Activated CD8-positive, alpha-beta memory T cell treated with anti-CD3 and anti-CD28 coated beads for 36 hours (primary cell): ENCODE measurements at regions not wholly inside any gene's neighbourhood (a gene's known extent, or its start where the extent isn't known, plus 50 kb on each side); places are given as distances from the start of the nearest gene placed in this dataset.

Experiments used
- CTCF ChIA-PET: fragments of 350-600 bp; sonication (Branson Sonifier 250); formaldehyde crosslinking; loops from one replicate; lab custom pipeline; 2021; ENCODE audit warnings: antibody characterized with exemption; lab: Charles Lee
- POLR2A ChIA-PET: fragments of 350-600 bp; sonication (Branson Sonifier 250); formaldehyde crosslinking; loops from one replicate; lab custom pipeline; 2021; ENCODE audit warnings: antibody characterized with exemption; lab: Charles Lee

GRCh38 chr5:167995844-167996425 lies 295.5 kb upstream of the WWC1 start:
- POLR2A ChIA-PET: no interaction called here
- CTCF ChIA-PET: no interaction called here

GRCh38 chr5:167998148-167998767 lies 293.2 kb upstream of the WWC1 start:
- ChIA-PET POLR2A (no interaction called here), CTCF (no interaction called here)

GRCh38 chr5:167999182-167999581 lies 292.3 kb upstream of the WWC1 start:
- POLR2A ChIA-PET: no interaction called here
- CTCF ChIA-PET: no interaction called here

- CTCF ChIA-PET: no interaction called here
- POLR2A ChIA-PET: no interaction called here
Observed at GRCh38 chr5:168001318-168001717, 290.1 kb upstream of the WWC1 start.

GRCh38 chr5:168002116-168002515 lies 289.3 kb upstream of the WWC1 start:
- ChIA-PET CTCF (no interaction called here), POLR2A (no interaction called here)

GRCh38 chr5:168005093-168005492 lies 286.4 kb upstream of the WWC1 start:
- ChIA-PET POLR2A (no interaction called here), CTCF (no interaction called here)

- CTCF ChIA-PET: no interaction called here
- POLR2A ChIA-PET: no interaction called here
Observed at GRCh38 chr5:168005936-168006335, 285.5 kb upstream of the WWC1 start.

GRCh38 chr5:168006456-168007130 lies 284.9 kb upstream of the WWC1 start:
- ChIA-PET CTCF (no interaction called here), POLR2A (no interaction called here)

GRCh38 chr5:168007286-168007685 lies 284.2 kb upstream of the WWC1 start:
- CTCF ChIA-PET: no interaction called here
- POLR2A ChIA-PET: no interaction called here

- CTCF ChIA-PET: no interaction called here
- POLR2A ChIA-PET: no interaction called here
Observed at GRCh38 chr5:168008555-168008954, 282.9 kb upstream of the WWC1 start.

- ChIA-PET POLR2A (no interaction called here), CTCF (interaction anchor here (0.5 kb wide), 1 partner anchor 26 kb away, joined by 3 read pairs; no protein-coding TSS in a partner anchor)
Observed at GRCh38 chr5:168011096-168011495, 280.3 kb upstream of the WWC1 start.

- POLR2A ChIA-PET: no interaction called here
- CTCF ChIA-PET: no interaction called here
Observed at GRCh38 chr5:168012006-168012405, 279.4 kb upstream of the WWC1 start.

GRCh38 chr5:168013546-168013945 lies 277.9 kb upstream of the WWC1 start:
- ChIA-PET CTCF (no interaction called here), POLR2A (no interaction called here)

GRCh38 chr5:168014433-168015123 lies 276.9 kb upstream of the WWC1 start:
- CTCF ChIA-PET: no interaction called here
- POLR2A ChIA-PET: no interaction called here

- ChIA-PET CTCF (no interaction called here), POLR2A (no interaction called here)
Observed at GRCh38 chr5:168015506-168015905, 275.9 kb upstream of the WWC1 start.

- ChIA-PET POLR2A (no interaction called here), CTCF (no interaction called here)
Observed at GRCh38 chr5:168017313-168017712, 274.1 kb upstream of the WWC1 start.

GRCh38 chr5:168019143-168019542 lies 272.3 kb upstream of the WWC1 start:
- ChIA-PET CTCF (no interaction called here), POLR2A (no interaction called here)

GRCh38 chr5:168020542-168021294 lies 270.7 kb upstream of the WWC1 start:
- ChIA-PET CTCF (no interaction called here), POLR2A (no interaction called here)

GRCh38 chr5:168022446-168023169 lies 268.8 kb upstream of the WWC1 start:
- CTCF ChIA-PET: no interaction called here
- POLR2A ChIA-PET: no interaction called here
